ENCODE measurements at regions not wholly inside any gene's neighbourhood (a gene's known extent, or its start where the extent isn't known, plus 50 kb on each side); places are given as distances from the start of the nearest gene placed in this dataset.
"Not testable (repeated sequence)": the region's sequence is repeated elsewhere in the genome, so short reads cannot be mapped to it uniquely, and the experiment has no call there.

DNA sequence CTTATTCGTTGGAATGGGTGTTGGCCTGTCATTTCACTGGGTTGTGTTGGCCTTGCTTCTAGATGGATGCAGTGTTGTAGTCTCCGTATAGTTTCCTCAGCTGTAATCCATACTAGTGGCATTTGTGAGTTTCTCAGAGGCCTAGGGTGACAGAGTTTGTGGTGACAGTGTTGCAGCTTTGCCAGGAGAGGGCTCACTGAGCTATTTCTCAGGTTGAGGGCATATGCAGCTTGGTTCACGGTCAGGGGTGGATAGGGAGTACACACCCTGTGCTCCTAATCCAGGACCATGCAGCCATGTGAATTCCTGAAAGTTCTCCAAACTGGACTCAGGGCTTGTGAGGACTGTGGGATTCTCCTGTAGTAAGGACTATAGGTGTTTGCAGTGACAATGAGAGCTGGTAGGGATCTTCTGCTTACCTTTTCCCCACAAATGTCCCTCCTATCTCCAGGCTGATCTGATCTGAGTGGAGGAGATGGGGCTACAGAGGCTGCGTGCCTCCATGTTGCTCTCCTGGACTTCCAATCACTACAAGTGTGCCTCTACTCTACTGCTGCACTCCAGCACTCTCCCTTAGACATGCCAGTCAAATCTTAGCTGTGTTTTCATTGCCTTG is 229.0 kb downstream of the STK31 start:
- no peak for DNase-seq

DNA sequence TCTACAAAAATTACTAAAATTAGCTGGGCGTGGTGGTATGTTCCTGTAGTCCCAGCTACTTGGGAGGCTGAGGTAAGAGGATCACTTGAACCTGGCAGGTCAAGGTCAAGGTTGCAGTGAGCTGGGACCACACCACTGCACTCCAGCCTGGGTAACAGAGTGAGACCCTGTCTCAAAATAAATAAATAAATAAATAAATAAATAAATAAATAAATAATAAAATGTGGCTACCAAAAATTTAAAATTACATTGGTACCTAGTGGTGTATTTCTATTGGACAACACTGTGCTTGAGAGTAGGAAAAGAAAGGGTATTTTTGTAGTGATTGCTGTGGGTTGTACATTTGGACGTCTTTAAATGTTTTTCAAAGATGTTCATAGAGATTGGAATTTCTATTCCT is 229.7 kb downstream of the STK31 start:
- not testable (repeated sequence) for DNase-seq

DNA sequence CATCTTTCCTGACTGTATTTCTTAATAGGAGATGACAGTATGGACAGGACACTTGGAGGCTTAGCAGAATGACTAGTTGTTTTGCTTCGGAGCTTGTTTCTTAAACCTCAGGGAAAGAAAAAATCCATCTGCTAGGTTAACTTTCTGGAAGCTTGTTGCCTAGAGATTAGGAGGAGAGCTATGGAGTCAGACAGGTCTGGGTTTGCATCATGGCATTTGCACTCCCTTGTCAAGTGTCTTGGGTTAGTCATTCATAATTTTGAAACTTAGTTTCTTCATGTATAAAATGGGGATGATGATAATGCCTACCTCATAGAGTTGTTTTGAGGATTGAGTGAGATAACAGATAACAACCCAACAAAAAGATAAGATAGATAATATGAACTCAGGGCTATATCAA is 231.5 kb downstream of the STK31 start:
- DNase-seq = no peak

DNA sequence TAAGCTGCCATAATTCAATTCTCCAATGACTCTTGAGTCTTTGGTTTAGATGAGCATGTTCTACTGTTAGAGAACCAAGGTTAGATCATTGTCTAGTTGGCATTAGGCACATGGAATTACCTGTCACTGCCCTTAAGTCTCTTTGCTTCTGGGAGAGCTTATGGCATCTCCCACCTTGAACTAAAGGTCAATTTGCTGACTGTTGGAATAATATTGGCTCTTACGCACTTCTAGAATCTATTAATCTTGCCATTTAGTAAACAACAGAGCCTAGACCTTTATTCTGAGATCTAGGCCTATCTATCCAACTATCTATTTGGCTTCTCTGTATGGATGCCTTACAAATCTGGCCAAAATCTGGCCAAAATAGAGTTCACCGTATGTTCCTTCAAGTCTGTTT is 232.0 kb downstream of the STK31 start:
- no peak for DNase-seq

DNA sequence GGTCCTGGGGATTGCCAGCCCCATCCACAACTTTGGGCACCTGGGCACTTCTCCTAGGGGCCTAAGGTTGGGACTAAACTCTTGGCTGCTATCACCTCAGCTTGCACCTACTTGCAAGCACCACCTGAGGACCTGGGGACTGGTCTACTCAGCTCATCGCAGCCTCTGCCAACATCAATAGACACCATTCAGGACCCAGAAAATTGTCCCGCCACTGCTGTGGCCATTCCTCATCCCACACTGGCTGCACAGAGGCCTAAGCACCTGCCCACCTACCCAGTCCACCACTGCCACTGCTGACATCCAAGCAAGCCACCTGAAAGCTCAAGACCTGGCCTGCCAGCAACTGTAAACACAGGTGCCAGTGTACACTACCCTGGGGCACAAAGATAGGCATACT is 234.1 kb downstream of the STK31 start:
- no peak for DNase-seq

DNA sequence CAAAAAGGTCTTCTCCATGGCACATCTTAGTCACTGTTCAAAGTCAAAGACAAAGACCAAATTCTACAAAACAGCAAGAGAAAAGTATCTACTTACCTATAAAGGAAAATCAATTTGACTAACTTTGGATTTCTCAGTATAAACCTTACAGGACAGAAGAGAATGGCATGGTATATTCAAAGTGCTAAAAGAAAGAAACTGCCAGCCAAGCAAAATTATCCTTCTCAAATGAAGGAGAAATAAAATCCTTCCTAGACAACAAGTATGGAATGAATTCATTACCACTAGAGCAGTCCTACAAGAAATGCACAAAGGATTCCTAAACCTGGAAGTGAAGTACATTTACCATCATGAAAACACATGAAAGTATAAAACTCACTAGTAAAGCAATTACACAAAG is 235.5 kb downstream of the STK31 start:
- no peak for DNase-seq

DNA sequence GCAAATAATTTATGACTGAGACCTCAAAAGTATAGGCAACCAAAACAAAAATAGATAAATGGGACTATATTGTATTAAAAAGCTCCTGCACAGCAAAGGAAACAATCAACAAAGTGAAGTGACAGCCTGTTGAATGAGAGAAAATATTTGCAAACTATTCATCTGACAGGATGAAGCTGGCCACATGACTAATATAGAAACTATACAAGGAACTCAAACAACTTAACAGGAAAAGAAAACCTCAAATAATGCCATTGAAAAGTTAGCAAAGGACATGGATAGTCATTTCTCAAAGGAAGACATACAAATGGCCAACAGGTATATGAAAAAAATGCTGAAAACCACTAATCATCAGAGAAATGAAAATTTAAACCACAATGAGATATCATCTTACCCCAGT is 245.1 kb downstream of the STK31 start:
- DNase-seq = no peak

DNA sequence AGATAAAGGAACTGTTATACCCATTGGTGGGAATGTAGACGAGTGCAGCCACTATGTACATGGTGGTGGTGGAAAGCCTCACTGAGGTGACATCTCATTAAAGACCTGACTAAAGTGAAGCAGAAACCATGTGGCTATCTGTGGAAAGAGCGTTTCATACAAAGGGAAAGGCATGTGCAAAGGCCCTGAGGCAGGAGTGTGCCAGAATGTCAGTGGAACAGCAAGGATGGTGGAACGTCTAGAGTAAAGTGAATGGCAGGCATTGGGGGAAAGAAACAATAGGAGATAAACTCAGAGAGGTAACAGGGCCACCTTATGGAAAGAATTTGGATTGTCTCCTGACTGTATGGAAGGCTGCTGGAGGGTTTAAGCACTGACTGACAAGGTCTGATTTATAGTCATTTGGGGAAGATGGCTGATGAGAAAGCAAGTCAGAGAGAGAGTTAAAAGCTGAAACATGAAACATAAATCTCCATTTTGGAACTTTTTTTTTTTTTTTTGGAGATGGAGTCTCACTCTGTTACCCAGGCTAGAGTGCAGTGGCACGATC is 245.7 kb downstream of the STK31 start:
- no peak for DNase-seq

DNA sequence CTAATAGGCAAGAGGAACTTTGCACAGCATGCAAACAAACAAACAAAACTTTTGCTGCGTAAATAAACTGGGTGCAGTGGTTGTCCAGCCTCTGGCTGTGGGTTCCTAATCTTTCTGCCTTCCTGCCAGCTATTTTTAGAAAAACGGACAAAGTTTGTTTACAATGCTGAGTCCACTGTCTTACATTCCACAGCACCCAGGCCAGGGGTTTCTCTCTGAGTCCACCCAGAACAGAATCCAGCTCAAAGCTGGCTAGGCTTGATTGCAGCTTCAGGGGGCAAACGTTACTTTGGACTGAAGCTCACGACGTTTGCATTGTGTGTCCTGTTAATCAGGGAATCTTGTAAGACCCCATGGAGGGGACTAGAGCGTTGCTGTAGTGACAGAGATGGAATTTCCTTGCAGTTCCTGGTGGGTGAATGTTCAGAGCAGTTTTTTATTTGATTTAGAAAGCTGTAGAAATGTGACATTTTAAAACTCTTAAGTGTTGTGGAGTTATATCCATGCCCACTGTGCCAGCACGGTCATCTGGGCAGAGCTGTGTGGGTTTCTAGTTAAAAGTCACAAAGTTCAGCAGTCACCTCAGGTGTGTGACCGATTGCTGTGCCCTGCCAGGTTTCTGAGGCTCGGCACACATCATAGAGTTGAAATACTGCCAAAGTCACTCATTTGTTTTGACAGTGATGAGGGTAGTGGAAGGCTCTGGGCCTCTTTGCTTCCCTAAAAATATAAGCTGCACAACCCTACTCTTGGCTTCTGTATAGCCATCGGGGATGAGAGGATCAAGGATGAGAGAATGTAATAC is 247.0 kb downstream of the STK31 start:
- DNase-seq = no peak

DNA sequence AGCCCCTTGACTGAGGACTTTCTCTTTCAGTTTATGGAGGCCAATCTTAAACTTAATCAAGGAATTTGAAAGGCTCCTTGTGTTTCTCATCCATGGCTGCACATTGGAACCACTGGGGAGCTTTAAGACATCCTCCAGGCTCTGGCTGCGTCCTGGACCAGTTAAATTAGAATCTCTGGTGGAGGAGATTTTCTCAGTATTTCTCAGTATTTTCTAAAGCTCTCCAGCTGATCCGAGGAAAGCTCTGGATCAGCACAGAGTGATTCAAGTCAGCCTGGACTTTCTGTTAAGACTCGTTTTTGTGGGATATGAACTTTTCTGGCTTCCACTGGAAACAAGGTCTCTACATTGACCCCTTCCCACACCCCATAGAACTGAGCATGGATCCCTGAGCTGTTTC is 249.8 kb downstream of the STK31 start:
- DNase-seq = no peak

DNA sequence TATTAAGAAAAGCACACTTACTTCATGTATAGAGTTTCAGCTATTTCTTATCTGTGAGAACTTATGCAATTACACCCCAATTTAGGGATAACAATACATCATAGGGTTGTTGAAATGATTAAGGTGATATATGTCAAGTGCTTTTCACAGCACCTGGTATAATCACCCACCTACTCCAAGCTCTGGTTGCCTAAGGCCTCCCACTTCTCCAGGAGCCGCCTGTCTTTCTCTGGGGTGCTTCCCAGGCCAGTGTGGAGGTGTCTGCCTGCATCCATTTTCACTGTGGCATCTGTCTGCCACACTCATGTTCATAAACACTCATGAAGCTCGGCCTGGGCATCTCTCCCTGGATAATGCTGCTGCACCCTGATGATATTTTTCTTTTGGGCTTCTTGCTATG is 250.3 kb downstream of the STK31 start:
- DNase-seq = no peak

DNA sequence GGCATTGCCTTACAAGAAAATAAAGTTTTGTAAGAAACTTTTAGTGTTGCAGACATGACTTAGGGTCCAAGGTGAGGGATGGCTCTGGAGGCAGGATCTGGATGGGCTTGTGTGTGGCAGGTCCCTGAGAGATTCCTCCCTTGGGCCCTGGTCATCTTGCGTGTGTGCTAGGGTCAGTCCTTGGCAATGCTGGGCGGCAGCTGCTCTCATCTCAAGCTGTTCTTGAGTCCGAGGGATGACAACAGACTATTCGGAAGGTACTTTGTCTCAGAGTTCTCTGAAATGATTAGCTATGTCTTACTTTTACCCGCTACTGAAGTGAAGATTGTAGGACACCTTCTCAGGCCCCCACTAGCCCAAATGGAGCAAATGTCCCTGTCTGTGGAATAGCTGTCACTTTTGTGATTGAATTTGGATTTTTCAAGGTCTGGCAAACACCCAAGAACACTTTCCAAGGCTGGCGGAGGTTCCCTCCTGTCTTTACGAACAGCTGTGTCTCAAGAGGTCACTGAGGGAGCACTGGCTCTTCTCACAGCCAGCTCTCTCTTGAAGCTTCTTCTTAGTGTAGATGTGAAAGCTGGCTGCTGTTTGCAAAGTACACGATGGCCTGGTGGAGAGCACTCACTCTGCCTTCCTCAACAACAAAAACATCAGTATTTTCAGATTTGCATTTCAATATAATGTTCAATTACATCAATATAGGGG is 253.6 kb downstream of the STK31 start:
- DNase-seq = no peak

DNA sequence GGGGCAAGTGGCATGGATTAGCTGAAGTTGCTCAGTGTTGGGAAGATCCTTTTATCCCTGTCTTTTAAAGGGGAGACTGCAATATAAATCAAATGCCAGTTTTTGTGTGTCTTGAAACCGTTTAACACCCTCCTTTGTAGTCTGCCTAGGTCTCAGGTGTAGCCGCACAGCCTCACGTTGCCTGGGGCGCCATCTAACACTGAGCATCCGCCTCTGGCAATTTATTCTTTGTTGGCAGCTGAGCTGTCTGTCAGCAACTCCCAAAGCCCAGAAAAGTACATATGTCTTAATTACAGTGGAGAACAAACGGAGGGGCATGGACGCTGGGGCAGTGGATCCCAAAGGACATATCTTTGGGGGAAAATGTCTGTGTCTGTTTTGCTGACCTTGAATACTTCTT is 254.7 kb downstream of the STK31 start:
- no peak for DNase-seq

DNA sequence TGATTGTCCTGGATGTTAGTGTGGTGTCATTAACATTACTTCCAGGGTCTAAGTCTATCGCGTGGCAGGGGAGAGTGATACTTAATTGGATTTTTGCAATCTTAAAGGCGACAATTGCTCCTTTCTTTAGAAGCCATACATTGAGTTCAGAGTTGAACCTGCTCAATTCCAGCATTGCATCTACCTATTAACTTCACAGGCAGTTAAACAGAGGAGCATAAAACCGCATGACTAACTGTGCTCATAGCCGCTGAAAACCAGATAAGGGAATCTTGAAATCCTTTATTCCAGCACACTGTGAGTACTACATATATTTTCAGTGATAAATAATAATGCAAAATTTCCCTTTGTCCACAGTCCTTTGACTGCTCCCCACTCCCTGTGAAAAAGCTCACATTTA is 255.3 kb downstream of the STK31 start:
- no peak for DNase-seq

DNA sequence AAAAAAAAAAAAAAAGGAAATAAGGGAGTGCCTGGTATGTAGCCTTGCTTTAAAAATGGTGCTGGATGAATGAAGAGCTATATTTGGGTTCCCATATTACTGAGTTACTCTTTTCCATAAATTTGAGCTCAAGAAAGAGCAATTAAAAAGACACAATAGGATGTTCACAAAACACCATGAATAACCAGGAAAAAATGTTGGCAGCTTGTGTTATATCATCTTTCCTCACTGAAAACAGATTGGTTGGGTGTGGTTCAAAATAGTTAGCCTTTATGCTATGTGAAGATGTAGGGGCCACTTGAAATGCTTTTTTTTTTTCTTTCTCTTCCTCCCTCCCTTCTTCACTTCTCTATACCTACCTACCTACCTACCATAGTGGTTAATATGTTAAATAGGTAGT is 256.9 kb downstream of the STK31 start:
- no peak for DNase-seq

DNA sequence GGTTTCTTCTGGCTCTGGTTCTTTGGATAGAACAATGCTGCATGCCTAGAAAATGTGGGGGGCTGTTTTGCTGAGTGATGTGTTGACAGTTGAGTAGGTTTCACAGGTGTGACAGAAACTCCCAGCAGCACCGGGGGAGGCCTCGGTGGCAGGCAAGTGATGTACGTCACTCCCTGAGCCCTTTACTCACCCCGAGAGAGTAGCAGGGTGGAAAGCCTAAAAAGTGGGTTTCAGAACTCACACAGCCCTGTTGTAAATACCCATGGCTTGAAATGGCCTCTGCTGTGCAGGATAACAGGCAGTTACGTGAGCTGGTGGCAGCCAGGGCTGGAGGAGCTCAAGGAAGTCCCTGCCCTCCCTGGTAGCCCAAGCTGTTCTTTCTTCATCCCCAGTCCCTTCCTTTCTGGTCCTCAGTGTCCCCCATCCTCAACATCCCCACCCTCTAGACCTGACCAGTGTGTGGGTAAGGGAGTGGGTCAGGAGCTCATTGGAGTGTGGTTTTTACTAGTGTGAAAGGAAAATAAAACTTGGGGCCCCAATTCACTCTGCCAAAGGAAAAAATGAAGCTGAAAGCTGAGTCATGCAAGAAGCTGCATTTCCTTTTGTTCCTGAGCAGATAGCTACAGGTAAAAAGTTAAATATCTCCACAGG is 258.1 kb downstream of the STK31 start:
- DNase-seq = no peak

DNA sequence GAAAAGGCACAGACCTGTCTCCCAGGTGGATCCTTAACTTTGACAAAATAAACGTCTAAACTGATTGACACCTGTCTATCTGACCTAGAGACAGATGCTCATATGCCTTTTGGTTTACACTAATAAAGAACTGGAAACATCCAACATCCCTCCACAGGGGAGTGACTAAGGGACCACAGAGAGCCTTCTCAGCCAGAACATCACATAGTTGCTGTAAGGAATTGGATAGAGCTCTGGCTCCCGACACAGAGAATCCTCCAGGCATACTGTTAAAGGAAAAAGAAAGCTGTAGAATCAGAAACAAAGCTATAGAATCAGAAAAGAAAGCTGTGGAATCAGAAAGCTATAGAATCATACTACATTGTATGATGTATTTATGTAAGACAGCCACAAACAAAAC is 258.8 kb downstream of the STK31 start:
- DNase-seq = no peak

DNA sequence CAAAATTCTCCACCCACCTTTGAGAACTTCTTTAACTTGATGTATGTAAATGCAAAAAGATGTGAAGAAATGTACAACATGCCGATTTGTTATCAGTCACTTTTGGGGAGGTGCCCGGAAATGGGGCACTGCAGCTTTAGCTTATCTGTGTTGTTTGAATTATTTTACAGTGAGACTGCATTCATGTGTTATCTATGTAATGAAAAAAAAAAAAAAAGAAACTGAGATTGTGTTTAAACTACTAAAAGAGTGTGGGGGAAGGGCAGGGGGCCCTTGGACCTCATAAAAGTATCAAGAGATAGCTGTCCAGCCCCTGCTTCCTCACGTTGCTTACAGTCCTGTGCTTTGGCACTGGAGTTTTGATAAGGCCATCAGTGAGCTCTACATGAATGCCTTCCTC is 259.4 kb downstream of the STK31 start:
- no peak for DNase-seq

DNA sequence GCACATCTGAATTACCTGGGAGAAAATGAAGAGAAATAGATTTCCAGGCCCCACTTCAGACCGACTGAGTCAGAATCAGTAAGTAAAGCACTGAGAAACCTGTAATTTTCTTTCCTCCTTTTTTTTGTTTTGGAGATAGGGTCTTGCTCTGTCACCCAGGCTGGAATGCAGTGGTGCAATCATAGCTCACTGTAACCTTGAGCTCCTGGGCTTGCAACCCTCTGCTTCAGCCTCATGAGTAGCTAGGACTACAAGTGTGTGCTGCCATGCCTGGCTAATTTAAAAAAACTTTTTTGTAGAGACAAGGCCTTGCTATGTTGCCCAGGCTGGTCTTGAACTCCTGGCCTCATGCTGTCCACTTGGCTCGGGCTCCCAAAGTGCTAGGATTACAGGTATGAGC is 260.2 kb downstream of the STK31 start:
- no peak for DNase-seq

DNA sequence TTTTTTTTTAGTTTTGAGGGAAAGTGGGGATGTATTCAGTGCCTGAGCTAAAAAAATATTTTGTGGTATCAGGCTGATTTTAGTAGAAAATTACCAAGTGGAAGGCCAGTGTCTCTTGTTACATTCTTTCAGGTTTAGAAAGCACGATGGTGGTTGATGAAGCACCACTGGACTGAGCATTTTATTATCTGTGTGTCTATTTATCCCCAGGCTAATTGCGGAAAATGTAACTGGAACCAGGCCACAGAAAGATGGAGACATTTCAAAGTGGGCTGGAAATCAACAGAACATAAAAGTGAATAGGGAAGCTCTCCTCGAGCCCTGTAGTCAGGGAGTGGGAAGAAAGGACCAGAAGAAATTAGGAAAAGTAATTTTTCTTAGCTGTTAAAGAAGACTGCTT is 261.0 kb downstream of the STK31 start:
- no peak for DNase-seq

DNA sequence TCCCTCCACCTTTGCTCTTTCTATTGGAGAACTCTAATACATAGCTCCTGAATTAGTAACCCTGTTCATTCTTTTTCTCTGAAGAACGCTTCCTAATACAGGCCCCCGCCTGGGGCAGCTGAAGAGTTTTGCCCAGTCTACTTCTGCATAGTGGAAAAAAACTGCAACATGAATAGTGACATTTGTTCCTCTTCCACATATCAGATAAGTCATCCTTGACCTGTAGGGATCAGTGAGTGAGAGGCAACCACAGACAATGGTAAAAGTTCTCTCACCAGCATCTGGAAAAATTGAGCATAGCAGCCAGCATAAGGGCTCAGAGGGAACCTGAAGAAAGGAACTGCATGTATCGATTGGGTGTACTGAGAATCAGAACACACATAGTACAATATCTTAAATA is 262.0 kb downstream of the STK31 start:
- DNase-seq = no peak

DNA sequence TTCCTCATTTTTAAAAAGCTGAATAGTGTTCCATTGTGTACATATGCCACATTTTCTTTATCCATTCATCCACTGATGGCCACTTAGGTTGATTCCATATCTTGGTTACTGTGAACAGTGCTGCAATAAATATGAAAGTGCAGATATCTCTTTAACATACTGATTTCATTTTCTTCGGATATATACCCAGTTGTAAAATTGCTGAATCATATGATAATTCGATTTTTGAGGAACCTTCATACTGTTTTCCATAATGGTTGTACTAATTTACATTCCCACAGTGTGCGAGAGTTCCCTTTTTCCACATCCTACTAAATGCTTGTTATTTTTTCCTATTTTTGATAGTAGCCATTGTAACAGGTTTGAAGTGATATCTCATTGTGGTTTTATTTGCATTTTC is 263.2 kb downstream of the STK31 start:
- no peak for DNase-seq

DNA sequence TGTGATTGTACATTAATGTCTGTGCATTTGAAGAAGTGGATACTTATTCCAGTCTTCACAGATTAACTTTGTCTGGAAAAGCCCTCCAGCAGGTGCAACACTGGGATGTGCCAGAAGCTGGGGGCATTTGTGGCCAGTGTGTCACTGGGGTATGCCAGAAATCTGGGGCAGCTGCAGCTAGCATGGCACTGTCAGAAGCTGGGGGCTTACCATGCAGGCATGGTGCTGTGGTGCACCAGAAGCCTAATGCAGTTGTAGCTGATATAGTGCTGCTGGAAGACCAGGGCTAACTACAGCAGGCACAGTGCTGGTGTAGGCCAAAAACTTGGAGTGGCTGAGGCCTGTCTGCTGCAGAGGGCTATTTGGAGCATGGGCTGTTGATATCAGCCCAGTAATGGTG is 270.1 kb downstream of the STK31 start:
- no peak for DNase-seq

DNA sequence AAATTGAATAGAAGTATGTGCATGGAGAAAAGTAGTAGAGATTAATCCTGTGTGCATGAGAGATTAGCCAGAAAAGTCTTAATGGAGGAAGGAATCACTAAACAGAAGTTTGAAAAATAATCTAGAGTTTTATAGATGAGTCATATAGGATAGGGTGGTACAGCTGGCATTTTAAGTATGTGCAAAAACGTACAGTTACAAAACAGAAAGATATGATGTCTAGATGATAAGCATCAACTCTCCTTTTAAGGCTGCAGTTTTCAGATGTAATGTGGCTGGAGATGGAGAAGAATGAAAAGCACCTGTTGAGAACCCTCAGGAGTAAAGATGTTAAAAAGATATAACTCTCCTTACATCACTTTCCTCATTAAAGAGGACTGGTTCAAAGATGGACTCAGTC is 271.3 kb downstream of the STK31 start:
- no peak for DNase-seq
